ENCODE measurements at regions not wholly inside any gene's neighbourhood (a gene's known extent, or its start where the extent isn't known, plus 50 kb on each side); places are given as distances from the start of the nearest gene placed in this dataset.

DNA sequence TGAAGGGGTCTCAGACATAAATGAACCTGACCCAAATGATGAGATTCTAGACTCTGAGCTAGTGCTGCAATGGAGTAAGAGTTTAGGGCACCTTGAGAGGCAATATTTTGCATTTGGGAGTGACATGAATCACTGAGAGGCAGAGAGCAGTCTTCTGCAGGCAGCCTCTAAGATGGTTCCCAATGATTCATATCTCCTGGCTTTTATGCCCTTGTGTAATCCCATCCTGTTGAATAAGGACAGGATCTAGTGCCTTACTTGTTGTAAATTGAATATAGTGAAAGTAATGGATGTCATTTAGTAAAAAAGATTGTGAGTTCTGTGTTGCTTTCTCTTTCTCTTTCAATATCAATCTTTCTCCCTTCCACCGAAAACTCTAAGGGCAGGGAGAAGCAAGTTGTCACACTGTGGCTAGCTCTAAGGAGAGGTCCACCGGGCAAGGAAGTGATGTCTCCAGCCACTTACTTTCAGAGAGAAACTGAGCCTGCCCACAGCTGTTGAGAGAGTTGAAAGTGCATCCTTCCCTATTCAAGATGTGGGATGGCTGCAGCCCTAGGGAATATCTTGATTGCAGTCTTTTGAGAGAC, 144.7 kb downstream of the TRIB2 start:
- POLR2A ChIA-PET, result no interaction called here
- no peak overlapping the region; the same call in 1 of the 2 replicates for H2AFZ ChIP-seq (ENCODE audit: control insufficient read depth, low read depth, low read length)
- no peak overlapping the region for H3K27ac ChIP-seq (ENCODE audit: control insufficient read depth, insufficient read depth)
- H3K9ac ChIP-seq (ENCODE audit: control insufficient read depth, insufficient read depth, low read length), result no peak overlapping the region
- no peak overlapping the region for H3K4me2 ChIP-seq (ENCODE audit: control insufficient read depth, insufficient read depth)
- no peaks in the 10 kb centered on the region for H4K20me1 ChIP-seq (ENCODE audit: control insufficient read depth, insufficient read depth)
- SMC1A ChIA-PET (ENCODE audit: uncharacterized antibody, unreplicated experiment), result no interaction called here
- RAD21 ChIA-PET (ENCODE audit: unreplicated experiment), result no interaction called here
- peak; percentile 31 for ATAC-seq
- no peaks in the 10 kb centered on the region for H3K36me3 ChIP-seq (ENCODE audit: control insufficient read depth in 2 of 2, insufficient read depth in 2 of 2, low read length in 1 of 2)
- in situ Hi-C loops (cut with MboI), result no loop called here
- peaks cover 2% of the 10 kb centered on the region; the same call in 1 of the 3 replicates for H3K9me3 ChIP-seq (replicated peaks; ENCODE audit: control insufficient read depth, insufficient read depth, low read length)
- no peaks in the 10 kb centered on the region for H3K79me2 ChIP-seq (ENCODE audit: control insufficient read depth, insufficient read depth, low read length)
- intact Hi-C loops (cut with micrococcal nuclease; ENCODE audit: unreplicated experiment), result no loop called here
- H3K4me3 ChIP-seq, result no peak overlapping the region
- H3K4me1 ChIP-seq (ENCODE audit: control insufficient read depth, insufficient read depth, low read length), result no peaks in the 10 kb centered on the region
- 0% methylated on average over 2 of the region's 2 CpGs for WGBS (ENCODE audit: insufficient coverage, insufficient replicate concordance, low lambda C conversion rate, missing lambda C conversion rate)
- H3K27me3 ChIP-seq (replicated peaks in 1 of 2; ENCODE audit: control insufficient read depth in 2 of 2, insufficient read depth in 2 of 2, low read length in 1 of 2), result no peaks in the 10 kb centered on the region
- FAIRE-seq, result no peak
- no peak for DNase-seq (ENCODE audit: low read depth, low spot score)
- BruUV-seq (replicated peaks), result no TSS peak
- no peak for TF ChIP-seq FOXM1 (IDR thresholded peaks at IDR 0.05; ENCODE audit: low read depth, low read length)
- no peak for TF ChIP-seq LARP7 (IDR thresholded peaks at IDR 0.05)
- TF ChIP-seq, protein P1, sequence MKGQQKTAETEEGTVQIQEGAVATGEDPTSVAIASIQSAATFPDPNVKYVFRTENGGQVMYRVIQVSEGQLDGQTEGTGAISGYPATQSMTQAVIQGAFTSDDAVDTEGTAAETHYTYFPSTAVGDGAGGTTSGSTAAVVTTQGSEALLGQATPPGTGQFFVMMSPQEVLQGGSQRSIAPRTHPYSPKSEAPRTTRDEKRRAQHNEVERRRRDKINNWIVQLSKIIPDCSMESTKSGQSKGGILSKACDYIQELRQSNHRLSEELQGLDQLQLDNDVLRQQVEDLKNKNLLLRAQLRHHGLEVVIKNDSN (IDR thresholded peaks at IDR 0.05; ENCODE audit: borderline replicate concordance, extremely low read length, insufficient read depth, low read depth, low read length), result no peak
- no peak for TF ChIP-seq BMI1 (IDR thresholded peaks at IDR 0.05; ENCODE audit: borderline replicate concordance)
- TF ChIP-seq EZH2 (IDR thresholded peaks at IDR 0.05; ENCODE audit: borderline replicate concordance, control insufficient read depth, low read depth, low read length), result no peak
- TF ChIP-seq JUNB (IDR thresholded peaks at IDR 0.05), result 0 out of 2 replicates have a peak, but pooled peaks have one; percentile 11
- CTCF ChIA-PET, result no interaction called here

DNA sequence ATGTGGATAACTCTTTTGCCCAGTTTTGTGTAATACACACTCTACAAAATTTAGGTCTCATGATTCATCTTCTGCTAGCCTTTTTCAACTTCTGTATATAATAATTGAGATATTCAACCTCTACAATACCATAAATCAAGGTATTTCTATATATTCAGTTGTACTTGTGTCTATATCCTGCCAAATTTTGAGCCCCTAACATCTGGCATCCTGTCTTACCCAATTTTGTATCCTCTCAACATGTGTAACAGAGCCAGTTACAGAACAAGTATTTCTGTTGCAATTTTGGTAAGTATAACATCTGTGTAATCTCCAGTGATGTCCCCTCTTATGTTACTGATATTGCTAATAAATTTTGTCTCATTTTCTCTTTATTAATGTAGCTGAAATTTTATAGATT, 145.8 kb downstream of the TRIB2 start:
- ATAC-seq (no peak), FAIRE-seq (no peak), DNase-seq (ENCODE audit: low read depth, low spot score) (no peak)
- SMC1A ChIA-PET (ENCODE audit: uncharacterized antibody, unreplicated experiment), result no interaction called here
- RAD21 ChIA-PET (ENCODE audit: unreplicated experiment), result no interaction called here
- no peaks in the 10 kb centered on the region for H4K20me1 ChIP-seq (ENCODE audit: control insufficient read depth, insufficient read depth)
- no peaks in the 10 kb centered on the region for H3K27me3 ChIP-seq (replicated peaks in 1 of 2; ENCODE audit: control insufficient read depth in 2 of 2, insufficient read depth in 2 of 2, low read length in 1 of 2)
- H3K36me3 ChIP-seq (ENCODE audit: control insufficient read depth in 2 of 2, insufficient read depth in 2 of 2, low read length in 1 of 2), result no peaks in the 10 kb centered on the region
- H3K9ac ChIP-seq (ENCODE audit: control insufficient read depth, insufficient read depth, low read length), result no peak overlapping the region
- CTCF ChIA-PET, result no interaction called here
- intact Hi-C loops (cut with micrococcal nuclease; ENCODE audit: unreplicated experiment) (no loop called here), in situ Hi-C loops (cut with MboI) (no loop called here)
- no peak overlapping the region for H3K27ac ChIP-seq (ENCODE audit: control insufficient read depth, insufficient read depth)
- H3K4me2 ChIP-seq (ENCODE audit: control insufficient read depth, insufficient read depth), result no peak overlapping the region
- POLR2A ChIA-PET, result no interaction called here
- no peaks in the 10 kb centered on the region for H3K79me2 ChIP-seq (ENCODE audit: control insufficient read depth, insufficient read depth, low read length)
- H3K9me3 ChIP-seq (replicated peaks; ENCODE audit: control insufficient read depth, insufficient read depth, low read length), result peaks cover 2% of the 10 kb centered on the region; the same call in 1 of the 3 replicates
- BruUV-seq (replicated peaks), result no TSS peak
- no peak overlapping the region for H3K4me3 ChIP-seq
- TF ChIP-seq BHLHE40 (IDR thresholded peaks at IDR 0.05; ENCODE audit: borderline replicate concordance in 1 of 2, low read depth in 2 of 2, low read length in 1 of 2), result no peak
- TF ChIP-seq ATF7 (IDR thresholded peaks at IDR 0.05; ENCODE audit: low read depth), result no peak
- TF ChIP-seq NFYA (IDR thresholded peaks at IDR 0.05; ENCODE audit: borderline replicate concordance, low read depth, low read length), result no peak
- no peak for TF ChIP-seq ZNF24 (IDR thresholded peaks at IDR 0.05)
- TF ChIP-seq, protein P2, sequence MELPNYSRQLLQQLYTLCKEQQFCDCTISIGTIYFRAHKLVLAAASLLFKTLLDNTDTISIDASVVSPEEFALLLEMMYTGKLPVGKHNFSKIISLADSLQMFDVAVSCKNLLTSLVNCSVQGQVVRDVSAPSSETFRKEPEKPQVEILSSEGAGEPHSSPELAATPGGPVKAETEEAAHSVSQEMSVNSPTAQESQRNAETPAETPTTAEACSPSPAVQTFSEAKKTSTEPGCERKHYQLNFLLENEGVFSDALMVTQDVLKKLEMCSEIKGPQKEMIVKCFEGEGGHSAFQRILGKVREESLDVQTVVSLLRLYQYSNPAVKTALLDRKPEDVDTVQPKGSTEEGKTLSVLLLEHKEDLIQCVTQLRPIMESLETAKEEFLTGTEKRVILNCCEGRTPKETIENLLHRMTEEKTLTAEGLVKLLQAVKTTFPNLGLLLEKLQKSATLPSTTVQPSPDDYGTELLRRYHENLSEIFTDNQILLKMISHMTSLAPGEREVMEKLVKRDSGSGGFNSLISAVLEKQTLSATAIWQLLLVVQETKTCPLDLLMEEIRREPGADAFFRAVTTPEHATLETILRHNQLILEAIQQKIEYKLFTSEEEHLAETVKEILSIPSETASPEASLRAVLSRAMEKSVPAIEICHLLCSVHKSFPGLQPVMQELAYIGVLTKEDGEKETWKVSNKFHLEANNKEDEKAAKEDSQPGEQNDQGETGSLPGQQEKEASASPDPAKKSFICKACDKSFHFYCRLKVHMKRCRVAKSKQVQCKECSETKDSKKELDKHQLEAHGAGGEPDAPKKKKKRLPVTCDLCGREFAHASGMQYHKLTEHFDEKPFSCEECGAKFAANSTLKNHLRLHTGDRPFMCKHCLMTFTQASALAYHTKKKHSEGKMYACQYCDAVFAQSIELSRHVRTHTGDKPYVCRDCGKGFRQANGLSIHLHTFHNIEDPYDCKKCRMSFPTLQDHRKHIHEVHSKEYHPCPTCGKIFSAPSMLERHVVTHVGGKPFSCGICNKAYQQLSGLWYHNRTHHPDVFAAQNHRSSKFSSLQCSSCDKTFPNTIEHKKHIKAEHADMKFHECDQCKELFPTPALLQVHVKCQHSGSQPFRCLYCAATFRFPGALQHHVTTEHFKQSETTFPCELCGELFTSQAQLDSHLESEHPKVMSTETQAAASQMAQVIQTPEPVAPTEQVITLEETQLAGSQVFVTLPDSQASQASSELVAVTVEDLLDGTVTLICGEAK (IDR thresholded peaks at IDR 0.05; ENCODE audit: borderline replicate concordance), result no peak
- H3K4me1 ChIP-seq (ENCODE audit: control insufficient read depth, insufficient read depth, low read length), result no peaks in the 10 kb centered on the region
- H2AFZ ChIP-seq (ENCODE audit: control insufficient read depth, low read depth, low read length), result no peak overlapping the region
